ENCODE measurements at regions not wholly inside any gene's neighbourhood (a gene's known extent, or its start where the extent isn't known, plus 50 kb on each side); places are given as distances from the start of the nearest gene placed in this dataset.

- no peak for TF ChIP-seq CTCF (IDR thresholded peaks at IDR 0.05)
- TF ChIP-seq POLR2A (IDR thresholded peaks at IDR 0.05): no peak
Observed at GRCh38 chr14:62247266-62247665, 485.0 kb downstream of the SNAPC1 start.
